ENCODE measurements at regions not wholly inside any gene's neighbourhood (a gene's known extent, or its start where the extent isn't known, plus 50 kb on each side); places are given as distances from the start of the nearest gene placed in this dataset.
A peak's percentile ranks its signal among the peaks of the same experiment; 100 is the strongest.
"Not testable (repeated sequence)": the region's sequence is repeated elsewhere in the genome, so short reads cannot be mapped to it uniquely, and the experiment has no call there.

GRCh38 chr2:210986806-210987205 lies 430.4 kb downstream of the CPS1 start:
- H3K4me1 ChIP-seq (ENCODE audit: control insufficient read depth, insufficient read depth, low read length); H3K4me3 ChIP-seq (ENCODE audit: low read length); DNase-seq; H3K27ac ChIP-seq (ENCODE audit: low read length); H3K27me3 ChIP-seq (ENCODE audit: control insufficient read depth, insufficient read depth, low read length); H3K36me3 ChIP-seq (ENCODE audit: control insufficient read depth, insufficient read depth, low read length); H3K9me3 ChIP-seq (replicated peaks; ENCODE audit: control insufficient read depth, low read depth, low read length): not testable (repeated sequence)
- WGBS (ENCODE audit: insufficient coverage), result 83% methylated on average over 4 of the region's 5 CpGs

- Histone ChIP-seq H3K27me3 (ENCODE audit: control insufficient read depth, insufficient read depth, low read length) (no peaks in the 10 kb centered on the region), H3K36me3 (ENCODE audit: control insufficient read depth, insufficient read depth, low read length) (no peaks in the 10 kb centered on the region), H3K4me3 (ENCODE audit: low read length) (no peak overlapping the region), H3K9me3 (replicated peaks; ENCODE audit: control insufficient read depth, low read depth, low read length) (no peaks in the 10 kb centered on the region), H3K27ac (ENCODE audit: low read length) (no peak overlapping the region), H3K4me1 (ENCODE audit: control insufficient read depth, insufficient read depth, low read length) (no peaks in the 10 kb centered on the region)
- WGBS (ENCODE audit: insufficient coverage), result no CpG with 5 or more reads among the region's 3 CpGs
- no peak for DNase-seq
Measured at GRCh38 chr2:210991107-210991506, 434.7 kb downstream of the CPS1 start.

DNA sequence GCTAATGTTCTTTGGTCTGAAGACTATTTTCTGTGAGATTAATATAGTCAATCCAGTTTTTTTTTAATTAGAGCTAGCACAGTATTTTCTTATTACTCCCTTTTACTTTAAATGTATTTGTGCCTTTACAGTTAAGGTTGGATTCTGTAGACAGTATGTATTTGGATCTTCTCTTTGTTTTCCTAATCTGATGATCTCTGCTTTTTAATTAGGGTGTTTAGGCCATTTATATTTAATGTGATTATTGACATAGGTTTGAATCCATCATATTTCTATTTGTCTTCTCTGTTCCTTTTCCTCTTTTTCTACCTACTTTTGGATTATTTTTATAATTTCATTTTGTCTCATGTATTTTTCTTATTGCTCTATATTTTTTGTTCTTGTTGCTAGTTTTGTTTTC lies 437.7 kb downstream of the CPS1 start:
- H3K27me3 ChIP-seq (ENCODE audit: control insufficient read depth, insufficient read depth, low read length), result no peaks in the 10 kb centered on the region
- no peaks in the 10 kb centered on the region for H3K9me3 ChIP-seq (replicated peaks; ENCODE audit: control insufficient read depth, low read depth, low read length)
- no peak for DNase-seq
- H3K36me3 ChIP-seq (ENCODE audit: control insufficient read depth, insufficient read depth, low read length), result no peaks in the 10 kb centered on the region
- H3K4me1 ChIP-seq (ENCODE audit: control insufficient read depth, insufficient read depth, low read length), result no peaks in the 10 kb centered on the region
- no peak overlapping the region for H3K27ac ChIP-seq (ENCODE audit: low read length)
- H3K4me3 ChIP-seq (ENCODE audit: low read length), result no peak overlapping the region

DNA sequence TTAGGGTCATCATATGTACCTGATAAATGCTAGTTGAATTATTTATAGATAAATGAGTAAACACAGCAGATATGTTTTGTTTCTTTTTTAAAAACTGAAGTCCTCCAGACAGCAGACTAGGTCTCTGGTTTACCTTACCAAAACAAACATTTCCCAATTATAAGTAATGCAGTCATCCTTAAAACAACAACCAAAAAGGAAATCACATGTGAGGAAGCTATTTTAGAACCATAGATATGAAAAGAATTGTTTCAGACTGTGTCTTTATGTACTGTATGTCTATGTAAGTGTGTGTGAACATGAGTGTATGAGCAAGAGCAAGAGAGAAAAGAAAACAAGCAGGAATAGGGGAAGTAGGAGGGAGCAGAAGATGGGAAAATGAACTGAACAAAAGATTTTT lies 441.0 kb downstream of the CPS1 start:
- Histone ChIP-seq H3K4me1 (ENCODE audit: control insufficient read depth, insufficient read depth, low read length) (no peaks in the 10 kb centered on the region), H3K4me3 (ENCODE audit: low read length) (no peak overlapping the region), H3K27me3 (ENCODE audit: control insufficient read depth, insufficient read depth, low read length) (no peaks in the 10 kb centered on the region), H3K9me3 (replicated peaks; ENCODE audit: control insufficient read depth, low read depth, low read length) (no peaks in the 10 kb centered on the region), H3K36me3 (ENCODE audit: control insufficient read depth, insufficient read depth, low read length) (no peaks in the 10 kb centered on the region), H3K27ac (ENCODE audit: low read length) (no peak overlapping the region)
- DNase-seq, result no peak

GRCh38 chr2:210998334-210998733 lies 441.9 kb downstream of the CPS1 start:
- DNase-seq, result no peak
- H3K36me3 ChIP-seq (ENCODE audit: control insufficient read depth, insufficient read depth, low read length), result no peaks in the 10 kb centered on the region
- H3K4me3 ChIP-seq (ENCODE audit: low read length), result no peak overlapping the region
- no peaks in the 10 kb centered on the region for H3K27me3 ChIP-seq (ENCODE audit: control insufficient read depth, insufficient read depth, low read length)
- no CpG with 5 or more reads among the region's 2 CpGs for WGBS (ENCODE audit: insufficient coverage)
- no peaks in the 10 kb centered on the region for H3K4me1 ChIP-seq (ENCODE audit: control insufficient read depth, insufficient read depth, low read length)
- no peaks in the 10 kb centered on the region for H3K9me3 ChIP-seq (replicated peaks; ENCODE audit: control insufficient read depth, low read depth, low read length)
- H3K27ac ChIP-seq (ENCODE audit: low read length), result no peak overlapping the region

DNA sequence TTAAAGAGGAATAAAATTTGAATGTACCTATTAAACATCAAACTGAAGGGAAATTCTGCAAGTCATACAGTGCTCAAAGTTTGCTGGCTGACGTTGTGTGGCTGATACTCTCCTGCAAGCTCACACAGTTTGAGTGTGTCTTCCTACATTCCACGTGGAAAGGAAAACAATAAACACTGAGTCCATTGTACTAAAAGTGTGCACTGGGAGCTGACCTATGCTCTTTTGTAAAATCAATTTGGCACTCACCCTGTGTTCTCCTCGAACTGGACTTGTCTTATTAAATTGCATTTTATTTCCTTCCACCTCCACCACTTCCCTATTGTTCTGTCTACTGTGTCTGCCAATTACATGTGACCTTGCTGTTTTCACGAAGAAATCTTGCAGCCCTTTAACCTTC lies 458.0 kb downstream of the CPS1 start:
- Histone ChIP-seq H3K27ac (ENCODE audit: low read length) (no peak overlapping the region), H3K4me1 (ENCODE audit: control insufficient read depth, insufficient read depth, low read length) (no peaks in the 10 kb centered on the region), H3K4me3 (ENCODE audit: low read length) (no peak overlapping the region), H3K36me3 (ENCODE audit: control insufficient read depth, insufficient read depth, low read length) (no peaks in the 10 kb centered on the region), H3K27me3 (ENCODE audit: control insufficient read depth, insufficient read depth, low read length) (no peaks in the 10 kb centered on the region), H3K9me3 (replicated peaks; ENCODE audit: control insufficient read depth, low read depth, low read length) (no peaks in the 10 kb centered on the region)
- 0% methylated on average over 1 of the region's 4 CpGs for WGBS (ENCODE audit: insufficient coverage)
- DNase-seq, result peak; percentile 27

- Histone ChIP-seq H3K4me1 (ENCODE audit: control insufficient read depth, insufficient read depth, low read length) (no peaks in the 10 kb centered on the region), H3K36me3 (ENCODE audit: control insufficient read depth, insufficient read depth, low read length) (no peaks in the 10 kb centered on the region), H3K27me3 (ENCODE audit: control insufficient read depth, insufficient read depth, low read length) (no peaks in the 10 kb centered on the region), H3K9me3 (replicated peaks; ENCODE audit: control insufficient read depth, low read depth, low read length) (no peaks in the 10 kb centered on the region), H3K27ac (ENCODE audit: low read length) (no peak overlapping the region), H3K4me3 (ENCODE audit: low read length) (no peak overlapping the region)
- no CpG with 5 or more reads among the region's 2 CpGs for WGBS (ENCODE audit: insufficient coverage)
- no peak for DNase-seq
Measured at GRCh38 chr2:211014906-211015305, 458.5 kb downstream of the CPS1 start.

GRCh38 chr2:211025089-211025488 lies 468.7 kb downstream of the CPS1 start:
- H3K9me3 ChIP-seq (replicated peaks; ENCODE audit: control insufficient read depth, low read depth, low read length); H3K4me3 ChIP-seq (ENCODE audit: low read length); H3K27ac ChIP-seq (ENCODE audit: low read length); H3K36me3 ChIP-seq (ENCODE audit: control insufficient read depth, insufficient read depth, low read length); DNase-seq; H3K4me1 ChIP-seq (ENCODE audit: control insufficient read depth, insufficient read depth, low read length); H3K27me3 ChIP-seq (ENCODE audit: control insufficient read depth, insufficient read depth, low read length): not testable (repeated sequence)
- WGBS (ENCODE audit: insufficient coverage), result 80% methylated on average over 2 of the region's 10 CpGs

GRCh38 chr2:211026109-211026508 lies 469.7 kb downstream of the CPS1 start:
- Histone ChIP-seq H3K27ac (ENCODE audit: low read length) (no peak overlapping the region), H3K4me1 (ENCODE audit: control insufficient read depth, insufficient read depth, low read length) (no peaks in the 10 kb centered on the region), H3K36me3 (ENCODE audit: control insufficient read depth, insufficient read depth, low read length) (no peaks in the 10 kb centered on the region), H3K4me3 (ENCODE audit: low read length) (no peak overlapping the region), H3K9me3 (replicated peaks; ENCODE audit: control insufficient read depth, low read depth, low read length) (peaks cover 4% of the 10 kb centered on the region), H3K27me3 (ENCODE audit: control insufficient read depth, insufficient read depth, low read length) (no peaks in the 10 kb centered on the region)
- 67% methylated on average over 1 of the region's 2 CpGs for WGBS (ENCODE audit: insufficient coverage)
- no peak for DNase-seq

DNA sequence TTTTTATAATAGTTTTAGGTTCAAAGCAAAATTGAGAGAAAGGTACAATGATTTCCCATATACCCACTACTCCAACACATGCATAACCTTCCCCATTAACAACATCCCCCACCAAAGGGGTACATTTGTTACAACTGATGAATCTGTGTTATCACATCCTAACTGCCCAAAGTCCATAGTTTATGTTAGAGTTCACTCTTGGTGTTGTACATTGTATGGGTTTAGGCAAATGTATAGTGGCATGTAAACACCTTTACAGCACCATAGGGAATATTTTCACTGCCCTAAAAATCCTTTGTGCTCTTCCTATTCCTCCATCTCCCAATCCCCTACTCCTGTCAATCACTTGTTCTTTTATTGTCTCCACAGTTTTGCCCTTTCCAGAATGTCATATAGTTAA lies 471.6 kb downstream of the CPS1 start:
- no peak overlapping the region for H3K4me3 ChIP-seq (ENCODE audit: low read length)
- peaks cover 4% of the 10 kb centered on the region for H3K9me3 ChIP-seq (replicated peaks; ENCODE audit: control insufficient read depth, low read depth, low read length)
- H3K27ac ChIP-seq (ENCODE audit: low read length), result no peak overlapping the region
- no peaks in the 10 kb centered on the region for H3K27me3 ChIP-seq (ENCODE audit: control insufficient read depth, insufficient read depth, low read length)
- no peak for DNase-seq
- H3K4me1 ChIP-seq (ENCODE audit: control insufficient read depth, insufficient read depth, low read length), result no peaks in the 10 kb centered on the region
- no peaks in the 10 kb centered on the region for H3K36me3 ChIP-seq (ENCODE audit: control insufficient read depth, insufficient read depth, low read length)

GRCh38 chr2:211033765-211034164 lies 477.4 kb downstream of the CPS1 start:
- H3K4me1 ChIP-seq (ENCODE audit: control insufficient read depth, insufficient read depth, low read length), result no peaks in the 10 kb centered on the region
- peak; percentile 8 for DNase-seq

More at GRCh38 chr2:211033765-211034164, 477.4 kb downstream of the CPS1 start:
- H3K27me3 ChIP-seq (ENCODE audit: control insufficient read depth, insufficient read depth, low read length), result no peaks in the 10 kb centered on the region
- H3K4me3 ChIP-seq (ENCODE audit: low read length), result no peak overlapping the region
- H3K27ac ChIP-seq (ENCODE audit: low read length), result no peak overlapping the region
- H3K36me3 ChIP-seq (ENCODE audit: control insufficient read depth, insufficient read depth, low read length), result no peaks in the 10 kb centered on the region
- H3K9me3 ChIP-seq (replicated peaks; ENCODE audit: control insufficient read depth, low read depth, low read length), result no peaks in the 10 kb centered on the region
- no CpG with 5 or more reads among the region's 2 CpGs for WGBS (ENCODE audit: insufficient coverage)

Data from muscle of leg (tissue), 3 donors.